Bronchial epithelial cell (primary cell): ENCODE measurements at regions not wholly inside any gene's neighbourhood (a gene's known extent, or its start where the extent isn't known, plus 50 kb on each side); places are given as distances from the start of the nearest gene placed in this dataset.

Experiments used
- DNase-seq: peaks from one replicate; pipeline ENCODE4 v3.0.0-alpha.2; 2010; ENCODE audit warnings: low read depth
- FAIRE-seq: peaks from 2 replicates; lab custom pipeline; 2011; peaks lifted over from hg19 to GRCh38; lab: Jason Lieb, UNC
- H3K27me3 ChIP-seq: 2 replicates; pipeline ENCODE4 v1.5.1; 2011; ENCODE audit warnings: low read length; ENCODE audit not compliant: control insufficient read depth, insufficient read depth
- H3K36me3 ChIP-seq: 2 replicates; pipeline ENCODE4 v1.5.1; 2011; ENCODE audit warnings: low read length; ENCODE audit not compliant: control insufficient read depth, insufficient read depth
- H3K4me3 ChIP-seq: 2 replicates; pipeline ENCODE4 v1.5.1; 2011; ENCODE audit warnings: mild to moderate bottlenecking, low read depth, low read length, control low read depth
- TF ChIP-seq, protein P1 (sequence below): IDR thresholded peaks from 2 replicates; pipeline ENCODE4 v1.5.1; 2011; ENCODE audit warnings: mild to moderate bottlenecking, moderate library complexity, low read length, control low read depth, inconsistent platforms; ENCODE audit not compliant: insufficient read depth, severe bottlenecking

DNA sequence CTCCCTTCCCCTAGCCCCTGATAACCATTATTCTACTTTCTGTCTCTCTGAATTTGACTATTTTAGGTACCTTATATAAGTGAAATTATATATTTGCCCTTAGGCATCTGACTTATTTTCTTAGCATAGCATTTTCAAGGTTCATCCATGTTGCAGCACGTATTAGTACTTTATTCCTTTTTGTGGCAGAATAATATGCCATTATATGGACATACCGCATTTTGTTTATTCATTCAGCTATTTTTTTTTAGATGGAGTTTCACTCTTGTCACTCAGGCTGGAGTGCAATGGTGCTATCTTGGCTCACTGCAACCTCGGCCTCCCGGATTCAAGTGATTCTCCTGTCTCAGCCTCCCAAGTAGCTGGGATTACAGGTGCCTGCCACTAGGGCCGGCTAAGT, 326.2 kb upstream of the PLXNA2 start:
- TF ChIP-seq, protein P1, sequence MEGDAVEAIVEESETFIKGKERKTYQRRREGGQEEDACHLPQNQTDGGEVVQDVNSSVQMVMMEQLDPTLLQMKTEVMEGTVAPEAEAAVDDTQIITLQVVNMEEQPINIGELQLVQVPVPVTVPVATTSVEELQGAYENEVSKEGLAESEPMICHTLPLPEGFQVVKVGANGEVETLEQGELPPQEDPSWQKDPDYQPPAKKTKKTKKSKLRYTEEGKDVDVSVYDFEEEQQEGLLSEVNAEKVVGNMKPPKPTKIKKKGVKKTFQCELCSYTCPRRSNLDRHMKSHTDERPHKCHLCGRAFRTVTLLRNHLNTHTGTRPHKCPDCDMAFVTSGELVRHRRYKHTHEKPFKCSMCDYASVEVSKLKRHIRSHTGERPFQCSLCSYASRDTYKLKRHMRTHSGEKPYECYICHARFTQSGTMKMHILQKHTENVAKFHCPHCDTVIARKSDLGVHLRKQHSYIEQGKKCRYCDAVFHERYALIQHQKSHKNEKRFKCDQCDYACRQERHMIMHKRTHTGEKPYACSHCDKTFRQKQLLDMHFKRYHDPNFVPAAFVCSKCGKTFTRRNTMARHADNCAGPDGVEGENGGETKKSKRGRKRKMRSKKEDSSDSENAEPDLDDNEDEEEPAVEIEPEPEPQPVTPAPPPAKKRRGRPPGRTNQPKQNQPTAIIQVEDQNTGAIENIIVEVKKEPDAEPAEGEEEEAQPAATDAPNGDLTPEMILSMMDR = no peak
- H3K4me3 ChIP-seq = no peak overlapping the region
- no peak for DNase-seq
- H3K36me3 ChIP-seq = no peaks in the 10 kb centered on the region
- FAIRE-seq = no peak
- no peaks in the 10 kb centered on the region for H3K27me3 ChIP-seq

DNA sequence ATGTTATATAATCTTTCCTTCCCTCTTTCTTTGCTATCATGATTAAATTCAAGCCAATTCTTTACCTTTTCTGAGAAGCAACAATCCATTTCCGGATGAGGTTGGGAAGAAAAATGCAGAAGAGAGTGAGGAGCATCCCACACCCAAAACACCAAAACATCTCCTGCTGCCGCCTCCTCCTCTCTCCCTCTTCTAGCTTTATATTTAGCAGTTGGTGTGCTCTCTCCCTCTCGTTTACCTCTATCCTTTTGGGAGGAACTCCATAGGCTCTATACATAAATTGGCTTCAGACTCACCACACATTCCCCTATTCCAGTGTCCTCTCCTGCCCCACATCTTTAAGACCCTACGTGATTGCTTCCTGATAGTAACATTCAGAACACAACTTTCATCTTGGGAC, 332.2 kb upstream of the PLXNA2 start:
- DNase-seq (no peak), FAIRE-seq (no peak)
- no peak overlapping the region for H3K4me3 ChIP-seq
- H3K27me3 ChIP-seq = peaks cover 2% of the 10 kb centered on the region
- no peaks in the 10 kb centered on the region for H3K36me3 ChIP-seq
- TF ChIP-seq, protein P1 = no peak

DNA sequence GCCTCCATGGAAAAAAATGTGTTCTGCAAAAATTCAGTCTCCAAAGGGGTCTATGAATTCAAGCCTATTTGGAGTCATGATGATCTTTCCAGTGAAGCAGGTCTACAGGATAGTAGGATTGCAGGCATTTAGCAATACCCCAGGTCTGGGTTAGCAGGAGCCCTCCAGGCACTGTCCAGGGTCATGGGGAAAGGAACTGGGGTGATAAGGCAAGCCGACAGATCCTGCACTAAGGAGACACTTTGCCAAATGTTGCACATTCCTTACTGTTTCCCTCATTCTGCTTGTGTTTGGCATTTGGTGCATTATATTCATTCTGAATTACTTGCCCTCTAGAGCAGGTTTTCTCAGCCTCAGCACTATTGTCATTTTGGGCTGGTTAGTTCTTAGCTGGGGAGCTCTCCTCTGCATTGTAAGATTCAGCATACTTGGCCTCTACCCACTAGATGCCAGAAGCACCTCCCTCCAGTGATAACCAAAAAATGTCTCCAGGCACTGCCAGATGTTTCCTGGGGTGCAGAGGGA, 333.3 kb upstream of the PLXNA2 start:
- Histone ChIP-seq H3K4me3 (no peak overlapping the region), H3K27me3 (peaks cover 2% of the 10 kb centered on the region), H3K36me3 (no peaks in the 10 kb centered on the region)
- TF ChIP-seq, protein P1 = no peak
- FAIRE-seq (no peak), DNase-seq (no peak)

DNA sequence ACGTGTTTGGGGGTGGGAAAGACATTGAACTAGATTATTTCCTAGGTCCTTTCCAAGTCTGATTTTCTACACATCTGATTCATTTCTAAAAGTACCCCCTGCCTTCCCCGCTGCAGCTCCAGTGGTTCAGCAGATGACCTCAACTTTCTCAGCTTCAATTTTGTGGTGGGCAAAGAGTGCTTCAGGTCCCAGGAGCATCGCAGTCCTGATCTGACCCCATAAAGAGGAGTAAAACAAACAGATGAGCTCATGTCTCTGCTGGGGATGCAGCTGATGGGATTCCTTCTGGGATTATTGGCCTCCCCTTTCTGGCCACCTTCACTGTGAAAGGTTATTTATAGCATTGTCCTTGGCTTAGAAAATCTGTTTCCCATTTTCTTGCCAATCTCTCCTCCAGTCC, 337.0 kb upstream of the PLXNA2 start:
- H3K4me3 ChIP-seq = no peak overlapping the region
- no peak for FAIRE-seq
- TF ChIP-seq, protein P1 = no peak
- no peak for DNase-seq
- H3K36me3 ChIP-seq = no peaks in the 10 kb centered on the region
- H3K27me3 ChIP-seq = peaks cover 3% of the 10 kb centered on the region

DNA sequence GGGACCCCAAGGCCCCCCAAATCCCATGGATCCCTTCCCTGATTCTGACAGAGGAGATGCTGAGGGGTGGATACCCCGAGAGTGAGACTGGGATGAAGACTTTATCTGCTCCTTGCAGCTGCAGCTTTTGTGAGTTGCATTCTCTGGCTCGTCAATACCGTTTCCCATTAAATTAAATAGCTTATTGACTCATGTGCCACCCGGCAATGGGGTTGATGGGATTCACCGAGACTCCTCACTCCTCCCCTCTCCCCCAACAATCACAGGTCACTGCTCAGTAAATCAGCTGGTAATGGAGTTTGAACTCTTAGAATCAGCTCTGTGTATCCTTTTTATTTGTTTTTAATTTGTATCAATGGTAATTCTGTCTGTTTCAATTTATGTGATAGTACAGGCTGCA, 337.5 kb upstream of the PLXNA2 start:
- DNase-seq = no peak
- H3K36me3 ChIP-seq = no peaks in the 10 kb centered on the region
- no peak overlapping the region for H3K4me3 ChIP-seq
- peaks cover 1% of the 10 kb centered on the region for H3K27me3 ChIP-seq
- no peak for FAIRE-seq
- TF ChIP-seq, protein P1 = no peak

DNA sequence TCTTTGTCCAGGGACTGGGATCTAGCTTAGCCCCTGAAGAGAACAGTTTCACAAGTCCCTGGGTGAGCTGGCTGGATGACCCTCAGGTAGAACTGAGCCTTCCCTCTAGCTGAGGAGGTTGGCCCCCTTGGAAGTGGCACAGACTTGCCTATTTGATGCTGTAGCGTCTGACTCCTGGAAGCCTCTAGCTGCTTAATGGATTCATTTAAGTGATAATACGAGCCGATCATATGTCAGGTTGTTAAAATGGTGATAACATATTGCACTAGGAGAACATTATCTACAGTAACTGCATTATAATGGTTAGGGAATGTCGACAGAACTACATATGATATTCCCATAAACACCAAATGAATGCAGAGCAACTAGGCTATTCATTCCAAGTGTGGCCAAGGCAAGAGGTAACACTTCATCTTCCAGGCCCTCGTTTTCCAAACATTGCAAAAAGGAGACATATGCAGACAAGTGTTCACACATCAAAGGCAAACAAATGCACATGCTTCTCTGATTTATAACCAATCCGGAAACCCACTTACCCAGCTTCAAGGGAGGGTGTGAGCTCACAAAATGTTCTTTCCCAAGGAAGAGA, 340.1 kb upstream of the PLXNA2 start:
- no peaks in the 10 kb centered on the region for H3K36me3 ChIP-seq
- TF ChIP-seq, protein P1 = no peak
- no peak for DNase-seq
- H3K27me3 ChIP-seq = peaks cover 1% of the 10 kb centered on the region
- no peak overlapping the region for H3K4me3 ChIP-seq
- no peak for FAIRE-seq
